GM23248 (cell line): ENCODE measurements at regions not wholly inside any gene's neighbourhood (a gene's known extent, or its start where the extent isn't known, plus 50 kb on each side); places are given as distances from the start of the nearest gene placed in this dataset.

Source experiments
- EZH2 ChIP-seq: fragments of 200-600 bp; sonication (generic); IDR thresholded peaks from 2 replicates; pipeline ENCODE4 v1.6.1; 2018; ENCODE audit warnings: antibody characterized with exemption, mild to moderate bottlenecking; ENCODE audit not compliant: insufficient read depth, poor library complexity, severe bottlenecking
- EZH2phosphoT487 ChIP-seq: fragments of 200-600 bp; sonication (generic); IDR thresholded peaks from 2 replicates; pipeline ENCODE4 v1.6.1; 2018; ENCODE audit warnings: antibody characterized with exemption, moderate library complexity, mild to moderate bottlenecking, low read depth; ENCODE audit not compliant: insufficient read depth

- TF ChIP-seq EZH2 (no peak), EZH2phosphoT487 (no peak)
These were observed 88.1 kb downstream of the CMPK2 start for GRCh38 chr2:6777626-6778025.
